NCI-H2107 treated with DMSO at 0.1 percent for 48 hours (cell line): ENCODE measurements at regions not wholly inside any gene's neighbourhood (a gene's known extent, or its start where the extent isn't known, plus 50 kb on each side); places are given as distances from the start of the nearest gene placed in this dataset.
A peak's percentile ranks its signal among the peaks of the same experiment; 100 is the strongest.

Experiments
- DNase-seq: peaks from one replicate; lab custom pipeline; 2025; ENCODE audit not compliant: unreplicated experiment; lab: John Stamatoyannopoulos, UW

GRCh38 chr2:239607517-239608191, 206.8 kb upstream of the HDAC4 start:
- DNase-seq: no peak

GRCh38 chr2:239606741-239607516, 206.1 kb upstream of the HDAC4 start:
- no peak for DNase-seq

- DNase-seq: no peak
Observed at GRCh38 chr2:239605976-239606375, 205.2 kb upstream of the HDAC4 start.

GRCh38 chr2:239605409-239605808, 204.6 kb upstream of the HDAC4 start:
- DNase-seq: no peak

GRCh38 chr2:239604861-239605260, 204.0 kb upstream of the HDAC4 start:
- DNase-seq: no peak

- no peak for DNase-seq
Observed at GRCh38 chr2:239603411-239604356, 202.9 kb upstream of the HDAC4 start.

- no peak for DNase-seq
Observed at GRCh38 chr2:239602290-239603282, 201.8 kb upstream of the HDAC4 start.

- DNase-seq: no peak
Observed at GRCh38 chr2:239601880-239602279, 201.1 kb upstream of the HDAC4 start.

GRCh38 chr2:239601201-239601851, 200.5 kb upstream of the HDAC4 start:
- no peak for DNase-seq

- no peak for DNase-seq
Observed at GRCh38 chr2:239600650-239601049, 199.8 kb upstream of the HDAC4 start.

GRCh38 chr2:239600001-239600593, 199.3 kb upstream of the HDAC4 start:
- DNase-seq: peak; percentile 67

- no peak for DNase-seq
Observed at GRCh38 chr2:239599299-239599698, 198.5 kb upstream of the HDAC4 start.

GRCh38 chr2:239598732-239599090, 197.9 kb upstream of the HDAC4 start:
- no peak for DNase-seq

- DNase-seq: no peak
Observed at GRCh38 chr2:239598011-239598731, 197.4 kb upstream of the HDAC4 start.

- no peak for DNase-seq
Observed at GRCh38 chr2:239597216-239597615, 196.4 kb upstream of the HDAC4 start.

GRCh38 chr2:239596792-239597191, 196.0 kb upstream of the HDAC4 start:
- no peak for DNase-seq

- DNase-seq: no peak
Observed at GRCh38 chr2:239596253-239596652, 195.4 kb upstream of the HDAC4 start.

GRCh38 chr2:239595726-239596125, 194.9 kb upstream of the HDAC4 start:
- no peak for DNase-seq
